C4-2B (cell line): ENCODE measurements at regions not wholly inside any gene's neighbourhood (a gene's known extent, or its start where the extent isn't known, plus 50 kb on each side); places are given as distances from the start of the nearest gene placed in this dataset.

Source experiments
- H3K27ac ChIP-seq: fragments of 450-650 bp; 2 replicates; pipeline ENCODE4 v1.5.1; 2017
- CTCF ChIP-seq: fragments of 450-650 bp; conservative IDR thresholded peaks from 2 replicates; pipeline ENCODE4 v1.5.1; 2017; ENCODE audit warnings: mild to moderate bottlenecking
- ZFX ChIP-seq: fragments of 450-650 bp; IDR thresholded peaks from 2 replicates; pipeline ENCODE4 v1.6.1; 2017

GRCh38 chr5:175195698-175196656 lies 248.0 kb downstream of the DRD1 start:
- H3K27ac ChIP-seq: no peak overlapping the region
- no peak for TF ChIP-seq CTCF
- no peak for TF ChIP-seq ZFX

GRCh38 chr5:175181331-175181730 lies 262.7 kb downstream of the DRD1 start:
- no peak overlapping the region for H3K27ac ChIP-seq
- TF ChIP-seq CTCF (no peak), ZFX (no peak)

- TF ChIP-seq CTCF (no peak), ZFX (no peak)
- no peak overlapping the region for H3K27ac ChIP-seq
Observed at GRCh38 chr5:175170899-175171298, 273.1 kb downstream of the DRD1 start.

- no peak overlapping the region for H3K27ac ChIP-seq
- TF ChIP-seq ZFX (no peak), CTCF (no peak)
Observed at GRCh38 chr5:175168882-175169507, 275.0 kb downstream of the DRD1 start.

GRCh38 chr5:175166026-175166425 lies 278.0 kb downstream of the DRD1 start:
- no peak for TF ChIP-seq ZFX
- no peak for TF ChIP-seq CTCF

GRCh38 chr5:175163586-175164275 lies 280.3 kb downstream of the DRD1 start:
- TF ChIP-seq CTCF (no peak), ZFX (no peak)
- H3K27ac ChIP-seq: no peak overlapping the region

More at GRCh38 chr5:175166026-175166425, 278.0 kb downstream of the DRD1 start:
- no peak overlapping the region for H3K27ac ChIP-seq
